Activated CD8-positive, alpha-beta T cell treated with anti-CD3 and anti-CD28 coated beads, Interleukin-2, amount 10 ng/mL, durations not matched to agents 7 days and 5 days (primary cell): ENCODE measurements at regions not wholly inside any gene's neighbourhood (a gene's known extent, or its start where the extent isn't known, plus 50 kb on each side); places are given as distances from the start of the nearest gene placed in this dataset.

Source experiments
- ATAC-seq: fragments of 150-1000 bp; cut with Tn5 transposase; one replicate; pipeline ENCODE4 v1.10.0; 2021; ENCODE audit warnings: moderate library complexity
- CTCF ChIA-PET: fragments of 350-600 bp; sonication (Branson Sonifier 250); formaldehyde crosslinking; loops from one replicate; lab custom pipeline; 2021; ENCODE audit warnings: antibody characterized with exemption; lab: Charles Lee
- POLR2A ChIA-PET: fragments of 350-600 bp; sonication (Branson Sonifier 250); formaldehyde crosslinking; loops from one replicate; lab custom pipeline; 2021; ENCODE audit warnings: antibody characterized with exemption; lab: Charles Lee
- DNase-seq: peaks from one replicate; pipeline ENCODE4 v3.0.0-alpha.2; 2020
- H3K27ac Mint-ChIP-seq: one replicate; pipeline ENCODE4 v1.8.0; 2021; ENCODE audit warnings: mild to moderate bottlenecking, mixed read lengths
- H3K27me3 Mint-ChIP-seq: one replicate; pipeline ENCODE4 v1.8.0; 2021; ENCODE audit warnings: low read depth, mixed read lengths
- H3K36me3 Mint-ChIP-seq: one replicate; pipeline ENCODE4 v1.8.0; 2021; ENCODE audit warnings: low read depth, mixed read lengths
- H3K4me1 Mint-ChIP-seq: one replicate; pipeline ENCODE4 v1.8.0; 2021; ENCODE audit warnings: low read depth, mixed read lengths
- H3K4me3 Mint-ChIP-seq: one replicate; pipeline ENCODE4 v1.8.0; 2021; ENCODE audit warnings: mild to moderate bottlenecking, mixed read lengths
- H3K9me3 Mint-ChIP-seq: one replicate; pipeline ENCODE4 v1.8.0; 2022; ENCODE audit warnings: mixed read lengths; ENCODE audit not compliant: insufficient read depth

DNA sequence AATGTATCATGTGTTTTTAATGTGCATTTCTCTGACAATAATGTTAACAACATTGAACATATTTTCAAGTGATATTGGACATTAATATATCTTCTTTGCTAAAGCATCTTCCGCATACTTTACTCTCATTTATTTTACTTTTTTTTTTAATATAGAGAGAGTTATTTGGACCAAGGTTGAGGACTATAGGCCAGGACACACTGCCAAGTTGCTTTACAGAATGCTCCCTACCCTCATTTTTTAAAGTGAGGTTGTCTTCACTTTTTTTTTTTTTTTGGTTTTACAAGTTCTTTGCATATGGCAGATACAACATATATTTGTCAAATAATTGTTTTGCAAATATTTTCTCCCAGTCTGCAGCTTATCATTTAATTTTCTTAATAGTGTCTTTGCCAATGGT, 201.8 kb downstream of the OSR1 start:
- CTCF ChIA-PET: no interaction called here
- H3K27ac Mint-ChIP-seq: no peak overlapping the region

GRCh38 chr2:19150726-19151125, 207.7 kb downstream of the OSR1 start:
- H3K4me3 Mint-ChIP-seq: no peak overlapping the region
- ATAC-seq (no peak), DNase-seq (no peak)
- ChIA-PET CTCF (no interaction called here), POLR2A (no interaction called here)
- no peaks in the 10 kb centered on the region for H3K27me3 Mint-ChIP-seq
- no peak overlapping the region for H3K27ac Mint-ChIP-seq
- H3K4me1 Mint-ChIP-seq: no peaks in the 10 kb centered on the region
- no peaks in the 10 kb centered on the region for H3K36me3 Mint-ChIP-seq
- H3K9me3 Mint-ChIP-seq: peaks cover 8% of the 10 kb centered on the region

More for the DNA sequence above, 201.8 kb downstream of the OSR1 start:
- DNase-seq (no peak), ATAC-seq (no peak)
- POLR2A ChIA-PET: no interaction called here
- Mint-ChIP-seq H3K4me1 (no peaks in the 10 kb centered on the region), H3K4me3 (no peak overlapping the region), H3K27me3 (no peaks in the 10 kb centered on the region), H3K36me3 (no peaks in the 10 kb centered on the region), H3K9me3 (peaks cover 4% of the 10 kb centered on the region)

DNA sequence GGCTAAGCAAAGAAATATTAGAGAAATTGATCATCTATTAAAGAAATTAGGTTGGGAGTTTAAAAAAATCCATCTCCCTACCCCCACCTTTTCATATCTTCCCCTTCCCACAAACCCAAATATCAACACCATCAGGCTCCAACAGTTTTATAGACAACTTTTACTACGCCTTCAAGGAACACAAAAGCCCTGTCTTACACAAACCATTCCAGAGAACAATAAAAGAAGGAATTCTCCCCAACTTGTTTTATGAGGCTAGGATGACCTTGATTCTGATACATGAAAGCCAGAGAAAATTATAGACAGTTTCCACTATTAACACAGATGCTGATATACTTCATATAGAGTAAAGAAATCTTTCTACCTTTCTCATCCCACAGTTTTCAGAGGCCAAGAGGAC, 211.6 kb downstream of the OSR1 start:
- no peaks in the 10 kb centered on the region for H3K4me1 Mint-ChIP-seq
- ChIA-PET CTCF (no interaction called here), POLR2A (no interaction called here)
- DNase-seq (no peak), ATAC-seq (no peak)
- no peaks in the 10 kb centered on the region for H3K36me3 Mint-ChIP-seq
- H3K4me3 Mint-ChIP-seq: no peak overlapping the region
- peaks cover 4% of the 10 kb centered on the region for H3K9me3 Mint-ChIP-seq
- H3K27ac Mint-ChIP-seq: no peak overlapping the region
- H3K27me3 Mint-ChIP-seq: no peaks in the 10 kb centered on the region

GRCh38 chr2:19141234-19142004, 217.0 kb downstream of the OSR1 start:
- Mint-ChIP-seq H3K36me3 (no peaks in the 10 kb centered on the region), H3K27me3 (no peaks in the 10 kb centered on the region), H3K4me3 (no peak overlapping the region), H3K27ac (no peak overlapping the region), H3K9me3 (no peaks in the 10 kb centered on the region), H3K4me1 (no peaks in the 10 kb centered on the region)
- ATAC-seq (no peak), DNase-seq (no peak)
- CTCF ChIA-PET: no interaction called here
- POLR2A ChIA-PET: no interaction called here

DNA sequence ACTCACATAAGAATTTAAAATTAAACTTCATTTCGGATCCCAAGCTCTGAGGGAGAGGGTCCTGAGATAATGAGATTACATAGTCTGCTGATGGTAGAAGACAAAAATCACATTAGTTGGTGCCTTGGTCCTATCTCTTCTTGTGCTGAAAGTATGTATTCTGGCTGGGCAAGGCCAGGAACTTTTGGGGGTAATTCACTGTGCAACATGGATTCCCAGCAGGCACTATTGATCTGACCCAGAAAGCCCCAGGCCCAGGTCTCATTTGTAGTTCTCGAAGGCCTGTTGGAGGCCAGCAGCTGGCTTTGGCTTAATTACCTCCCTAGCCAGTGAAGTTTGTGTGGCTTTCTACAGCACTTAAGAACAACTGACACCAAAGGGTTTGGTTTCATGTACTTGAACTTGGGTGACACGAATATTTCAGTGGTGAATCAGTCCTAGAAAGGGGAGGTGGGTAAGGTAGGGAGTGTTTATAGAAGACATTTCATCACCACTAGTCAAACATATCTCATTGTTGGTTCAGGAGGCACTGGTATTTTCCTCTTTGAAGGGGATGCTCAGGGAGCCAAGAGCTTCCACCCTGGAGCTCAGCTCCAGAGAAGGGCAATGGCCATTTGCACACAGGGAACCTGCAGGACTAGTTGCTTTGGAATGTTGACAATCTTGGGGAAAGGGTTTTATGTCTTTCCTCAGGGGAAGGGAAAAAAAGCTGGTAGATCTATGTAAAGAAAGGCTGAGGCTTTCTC, 217.8 kb downstream of the OSR1 start:
- DNase-seq (no peak), ATAC-seq (no peak)
- H3K9me3 Mint-ChIP-seq: no peaks in the 10 kb centered on the region
- no peak overlapping the region for H3K27ac Mint-ChIP-seq
- no peaks in the 10 kb centered on the region for H3K36me3 Mint-ChIP-seq
- no peaks in the 10 kb centered on the region for H3K4me1 Mint-ChIP-seq
- H3K4me3 Mint-ChIP-seq: no peak overlapping the region
- H3K27me3 Mint-ChIP-seq: no peaks in the 10 kb centered on the region
- CTCF ChIA-PET: no interaction called here
- POLR2A ChIA-PET: no interaction called here

DNA sequence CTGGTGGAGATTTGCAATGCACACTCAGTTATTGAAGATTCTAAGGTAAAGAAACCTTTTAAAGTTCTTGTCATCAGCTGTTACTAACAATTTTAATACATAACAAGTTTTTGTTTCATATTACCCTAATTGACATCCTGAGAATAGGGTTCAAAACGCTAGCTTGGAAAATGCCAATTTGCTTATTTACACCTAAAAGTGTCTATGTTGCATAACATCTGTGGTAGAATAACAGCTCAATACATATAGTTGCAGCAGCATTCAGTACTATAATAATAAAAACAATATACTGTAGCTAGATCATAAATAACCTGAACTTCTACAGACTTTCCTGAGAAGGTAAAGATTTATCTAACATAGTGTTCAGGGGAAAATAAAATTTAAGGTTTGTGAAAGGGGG, 219.0 kb downstream of the OSR1 start:
- Mint-ChIP-seq H3K4me3 (no peak overlapping the region), H3K36me3 (no peaks in the 10 kb centered on the region)
- POLR2A ChIA-PET: no interaction called here

GRCh38 chr2:19138264-19138825, 220.1 kb downstream of the OSR1 start:
- no peaks in the 10 kb centered on the region for H3K4me1 Mint-ChIP-seq
- H3K27ac Mint-ChIP-seq: no peak overlapping the region
- H3K9me3 Mint-ChIP-seq: no peaks in the 10 kb centered on the region
- no peak overlapping the region for H3K4me3 Mint-ChIP-seq
- H3K27me3 Mint-ChIP-seq: no peaks in the 10 kb centered on the region
- no peaks in the 10 kb centered on the region for H3K36me3 Mint-ChIP-seq
- ChIA-PET POLR2A (no interaction called here), CTCF (no interaction called here)
- DNase-seq (no peak), ATAC-seq (no peak)

More for the DNA sequence above, 219.0 kb downstream of the OSR1 start:
- CTCF ChIA-PET: no interaction called here
- Mint-ChIP-seq H3K27me3 (no peaks in the 10 kb centered on the region), H3K4me1 (no peaks in the 10 kb centered on the region), H3K9me3 (no peaks in the 10 kb centered on the region), H3K27ac (no peak overlapping the region)
- DNase-seq (no peak), ATAC-seq (no peak)

GRCh38 chr2:19137433-19137832, 221.0 kb downstream of the OSR1 start:
- DNase-seq: no peak
- Mint-ChIP-seq H3K36me3 (no peaks in the 10 kb centered on the region), H3K27ac (no peak overlapping the region), H3K4me1 (no peaks in the 10 kb centered on the region), H3K9me3 (no peaks in the 10 kb centered on the region), H3K27me3 (no peaks in the 10 kb centered on the region), H3K4me3 (no peak overlapping the region)
- ATAC-seq: no peak
- ChIA-PET POLR2A (no interaction called here), CTCF (no interaction called here)

- Mint-ChIP-seq H3K4me1 (peaks cover 6% of the 10 kb centered on the region), H3K36me3 (no peaks in the 10 kb centered on the region), H3K27me3 (no peaks in the 10 kb centered on the region), H3K4me3 (no peak overlapping the region), H3K9me3 (peaks cover 4% of the 10 kb centered on the region), H3K27ac (no peak overlapping the region)
- POLR2A ChIA-PET: no interaction called here
- CTCF ChIA-PET: no interaction called here
- DNase-seq (no peak), ATAC-seq (no peak)
These were observed 225.5 kb downstream of the OSR1 start for GRCh38 chr2:19132967-19133366.

DNA sequence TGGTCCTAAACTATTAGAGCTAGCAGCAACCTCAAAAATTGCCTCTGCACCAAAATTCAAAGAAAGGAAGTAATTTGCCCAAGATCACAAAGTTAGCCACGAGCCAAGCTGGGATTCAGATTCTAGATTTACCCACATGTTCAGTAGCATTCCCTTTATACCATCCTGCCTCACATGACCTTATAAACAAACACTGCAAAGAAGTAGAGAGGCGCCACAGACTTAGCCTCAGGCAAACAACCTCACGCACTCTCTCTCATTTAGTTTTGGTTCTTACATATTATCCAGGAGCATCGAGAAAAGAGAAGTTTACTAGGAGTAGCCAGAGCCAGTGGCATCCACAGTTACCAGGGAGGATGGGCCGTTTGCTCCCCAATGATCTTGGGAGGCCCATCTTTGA, 226.6 kb downstream of the OSR1 start:
- H3K27ac Mint-ChIP-seq: no peak overlapping the region
- H3K4me1 Mint-ChIP-seq: peaks cover 6% of the 10 kb centered on the region
- H3K27me3 Mint-ChIP-seq: no peaks in the 10 kb centered on the region
- H3K36me3 Mint-ChIP-seq: no peaks in the 10 kb centered on the region
- CTCF ChIA-PET: no interaction called here
- POLR2A ChIA-PET: no interaction called here
- DNase-seq (no peak), ATAC-seq (no peak)
- H3K9me3 Mint-ChIP-seq: peaks cover 4% of the 10 kb centered on the region
- H3K4me3 Mint-ChIP-seq: no peak overlapping the region

GRCh38 chr2:19128148-19128547, 230.3 kb downstream of the OSR1 start:
- POLR2A ChIA-PET: no interaction called here
- CTCF ChIA-PET: no interaction called here
- H3K36me3 Mint-ChIP-seq: no peaks in the 10 kb centered on the region
- H3K4me3 Mint-ChIP-seq: no peak overlapping the region
- H3K4me1 Mint-ChIP-seq: peaks cover 6% of the 10 kb centered on the region
- ATAC-seq (no peak), DNase-seq (no peak)
- peaks cover 4% of the 10 kb centered on the region for H3K9me3 Mint-ChIP-seq
- H3K27ac Mint-ChIP-seq: no peak overlapping the region
- H3K27me3 Mint-ChIP-seq: no peaks in the 10 kb centered on the region

GRCh38 chr2:19127616-19128015, 230.8 kb downstream of the OSR1 start:
- ChIA-PET CTCF (no interaction called here), POLR2A (no interaction called here)
- Mint-ChIP-seq H3K4me3 (no peak overlapping the region), H3K36me3 (no peaks in the 10 kb centered on the region), H3K27ac (no peak overlapping the region), H3K27me3 (no peaks in the 10 kb centered on the region), H3K4me1 (peaks cover 6% of the 10 kb centered on the region), H3K9me3 (peaks cover 4% of the 10 kb centered on the region)
- no peak for ATAC-seq
- DNase-seq: no peak
